GM03348 (cell line): ENCODE measurements at regions not wholly inside any gene's neighbourhood (a gene's known extent, or its start where the extent isn't known, plus 50 kb on each side); places are given as distances from the start of the nearest gene placed in this dataset.
"Not testable (repeated sequence)": the region's sequence is repeated elsewhere in the genome, so short reads cannot be mapped to it uniquely, and the experiment has no call there.

Experiments
- DNase-seq: peaks from one replicate; pipeline ENCODE4 v3.0.0; 2012; ENCODE audit warnings: low spot score

DNA sequence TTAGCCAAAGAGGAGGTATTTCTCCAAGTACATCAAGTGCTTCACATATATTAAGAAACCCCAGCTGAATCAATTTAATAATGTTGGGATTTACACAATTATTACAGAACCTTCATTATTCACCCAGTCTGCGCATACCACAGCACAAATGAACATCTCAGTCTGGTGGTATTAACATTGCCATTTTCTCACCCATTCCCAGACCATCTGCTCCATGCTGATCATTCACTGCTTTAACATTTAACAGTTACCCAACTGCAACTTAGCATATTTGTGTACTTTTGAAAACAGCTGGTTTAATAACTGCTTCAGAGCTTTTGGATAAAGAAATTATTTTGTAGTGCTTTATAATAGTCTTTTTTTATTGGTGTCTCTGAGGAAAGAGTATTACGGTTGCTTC lies 1072.1 kb downstream of the NXPH1 start:
- DNase-seq, result no peak

DNA sequence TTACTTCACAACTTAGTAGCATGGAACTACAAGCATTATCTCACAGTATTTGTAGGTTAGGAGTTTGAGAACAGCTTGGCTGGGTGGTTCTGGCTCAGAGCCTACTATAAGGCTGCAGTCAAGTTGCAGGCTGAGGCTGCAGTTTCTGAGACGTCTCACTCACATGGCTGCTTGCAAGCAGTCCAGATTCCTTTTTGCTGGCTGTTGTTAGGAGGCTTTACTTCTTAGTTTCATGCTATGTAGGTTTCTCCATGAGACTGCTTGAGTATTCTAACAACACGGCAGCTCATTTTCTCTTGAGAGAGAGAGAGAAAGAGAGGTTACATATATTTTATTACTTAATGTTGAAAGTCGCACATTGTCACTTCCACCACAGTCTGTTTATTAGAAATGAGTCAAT lies 1073.9 kb downstream of the NXPH1 start:
- DNase-seq, result no peak

DNA sequence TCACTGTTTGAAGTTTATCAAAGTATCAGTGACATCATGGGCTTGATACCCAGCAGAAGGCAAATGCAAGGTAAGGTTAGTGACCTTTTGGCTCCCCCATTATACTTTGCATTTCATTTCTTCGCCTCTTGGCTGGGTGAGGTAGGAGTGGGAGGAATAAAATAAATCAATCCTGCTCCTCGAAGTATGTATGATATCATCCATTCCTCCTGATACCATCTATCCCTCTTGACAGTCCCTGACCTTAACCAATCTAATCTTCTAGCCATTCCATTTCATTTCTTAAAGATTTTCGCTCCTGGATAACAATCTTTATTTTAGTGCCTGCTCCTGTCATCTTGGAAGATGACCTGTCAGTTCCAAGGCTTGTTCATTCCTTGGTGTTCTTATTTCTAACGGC lies 1083.3 kb downstream of the NXPH1 start:
- no peak for DNase-seq

DNA sequence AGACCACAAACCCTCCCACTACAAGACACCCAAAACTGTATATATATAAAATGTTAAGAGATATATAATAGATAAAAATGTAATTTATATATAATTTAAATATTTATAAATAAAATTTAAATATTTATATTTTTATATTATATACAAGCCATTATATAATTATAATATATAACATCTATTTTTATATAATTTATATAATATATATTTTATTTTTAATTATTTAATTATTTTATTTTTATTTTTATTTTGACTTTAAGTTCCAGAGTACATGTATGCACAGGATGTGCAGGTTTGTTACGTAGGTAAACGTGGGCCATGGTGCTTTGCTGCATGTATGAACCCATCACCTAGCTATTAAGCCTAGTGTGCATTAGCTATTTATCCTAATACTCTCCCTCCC lies 1090.2 kb downstream of the NXPH1 start:
- DNase-seq, result no peak

DNA sequence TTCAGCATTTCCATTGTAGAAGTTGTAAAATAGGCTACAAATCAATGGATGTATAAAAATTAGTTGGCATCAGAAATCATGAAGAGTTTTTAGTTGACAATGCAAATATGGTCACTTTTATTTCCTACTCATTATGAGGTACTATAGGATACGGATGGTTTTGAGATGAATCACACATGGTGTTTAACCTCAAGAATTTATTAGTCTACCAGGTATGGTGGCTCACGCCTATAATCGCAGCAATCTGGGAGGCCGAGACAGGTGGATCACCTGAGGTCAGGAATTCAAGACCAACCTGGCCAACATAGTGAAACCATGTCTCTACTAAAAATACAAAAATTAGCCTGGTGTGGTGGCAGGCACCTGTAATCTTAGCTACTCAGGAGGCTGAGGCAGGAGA lies 1119.0 kb downstream of the NXPH1 start:
- not testable (repeated sequence) for DNase-seq

DNA sequence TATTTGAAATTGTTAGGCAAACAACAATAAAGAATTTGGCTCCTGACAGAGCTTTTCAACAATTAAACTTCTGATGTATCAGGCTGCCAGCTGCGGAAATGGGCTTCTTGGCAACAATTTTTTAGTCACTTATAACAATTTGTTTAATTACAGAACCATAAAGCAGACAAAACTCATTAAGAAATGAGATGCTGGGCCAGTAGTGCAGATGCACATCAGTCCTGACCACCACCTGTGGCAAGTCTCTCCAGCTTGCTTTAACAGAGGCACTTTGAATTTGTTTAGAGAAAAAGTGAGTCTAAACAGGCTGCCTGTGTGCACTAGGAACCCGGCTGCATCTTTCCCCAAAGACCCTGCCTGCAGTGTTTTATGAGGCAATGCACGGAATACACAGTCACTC lies 1124.4 kb downstream of the NXPH1 start:
- DNase-seq, result no peak

DNA sequence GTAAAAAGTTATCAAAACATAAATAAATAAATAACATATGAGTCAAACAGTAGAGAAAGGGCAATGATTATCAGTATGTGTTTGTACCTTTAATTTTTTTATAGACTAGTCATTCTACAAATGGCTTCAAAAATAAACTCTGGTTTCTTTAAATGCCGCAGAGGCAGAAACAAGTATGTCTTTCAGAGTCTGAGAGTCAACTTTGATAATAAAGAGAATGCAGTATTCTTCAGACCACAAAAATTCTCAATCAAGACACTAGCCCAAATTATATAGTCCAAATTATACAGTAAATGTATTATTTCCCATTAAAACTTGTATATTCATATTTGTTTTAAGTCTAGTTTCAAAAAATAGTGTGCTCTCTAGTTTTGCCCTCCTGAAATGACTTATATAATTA lies 1142.3 kb downstream of the NXPH1 start:
- no peak for DNase-seq

DNA sequence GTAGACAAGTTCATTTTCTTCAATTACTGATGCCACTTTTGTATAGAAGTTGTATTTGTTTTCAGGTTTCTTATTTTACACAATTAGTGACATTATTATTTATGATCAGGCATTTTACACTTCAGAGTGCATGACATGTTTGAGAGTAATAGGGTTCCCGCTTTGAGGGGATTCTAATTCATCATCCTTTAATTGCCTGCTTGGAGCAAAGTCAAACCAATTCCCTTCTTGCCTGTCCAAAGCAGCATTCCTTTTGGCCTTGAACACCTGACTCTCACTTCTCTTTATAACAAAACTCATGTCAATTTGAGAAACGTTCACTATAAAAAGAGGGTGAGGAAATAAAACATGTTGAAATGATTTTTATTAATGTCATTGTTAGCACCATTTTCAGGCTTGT lies 1149.4 kb downstream of the NXPH1 start:
- DNase-seq, result no peak

DNA sequence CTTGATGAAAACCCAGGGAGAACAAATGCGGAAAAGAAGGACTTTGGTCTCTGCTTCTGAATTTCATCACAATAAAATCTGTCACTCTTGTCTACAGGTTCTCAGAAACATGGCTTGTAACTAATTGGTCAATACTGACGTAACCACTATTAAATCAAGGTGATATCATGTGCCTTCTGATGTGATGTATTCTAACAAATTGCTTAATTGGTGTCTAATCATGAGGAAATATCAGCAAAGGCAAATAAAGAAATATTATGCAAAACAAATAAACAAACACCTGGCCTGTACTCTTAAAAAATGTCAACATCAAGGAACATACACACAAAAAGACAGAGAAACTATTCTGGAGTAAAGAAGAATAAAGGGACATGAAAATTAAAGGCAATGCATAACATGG lies 1165.0 kb downstream of the NXPH1 start:
- no peak for DNase-seq

DNA sequence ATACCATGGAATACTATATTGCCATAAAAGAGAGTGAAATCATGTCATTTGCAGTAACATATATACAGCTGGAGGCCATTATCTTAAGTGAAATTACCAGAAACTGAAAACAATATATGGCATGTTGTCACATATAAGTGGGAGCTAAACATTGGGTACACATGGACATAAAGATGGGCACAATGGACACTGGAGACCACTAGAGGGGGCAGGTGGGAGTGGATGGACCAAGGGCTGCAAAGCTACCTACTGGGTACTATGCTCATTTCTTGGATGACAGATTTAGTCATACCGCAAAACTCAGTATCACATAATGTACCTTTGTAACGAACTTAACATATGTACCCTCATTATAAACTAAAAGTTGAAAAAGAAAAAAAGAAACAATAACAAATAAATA lies 1167.6 kb downstream of the NXPH1 start:
- DNase-seq, result no peak

DNA sequence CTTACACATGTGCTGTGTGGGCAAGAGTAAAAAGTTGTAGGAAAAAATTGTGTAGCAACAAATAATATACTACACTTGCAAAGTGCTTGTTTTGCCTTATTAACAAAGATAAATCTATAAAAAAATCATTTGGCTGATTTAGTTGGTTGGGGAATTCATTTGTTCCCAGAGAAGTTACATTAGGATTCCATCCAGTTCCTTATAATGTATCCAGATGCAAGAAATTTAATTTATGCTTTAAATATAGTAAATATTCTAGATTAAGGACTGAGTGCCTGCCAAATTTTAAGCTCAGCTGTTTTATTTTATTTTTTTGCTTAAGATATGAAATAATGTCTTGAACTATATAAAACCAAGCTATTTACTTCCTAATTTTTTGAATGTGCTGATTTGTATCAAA lies 1169.9 kb downstream of the NXPH1 start:
- DNase-seq, result no peak

DNA sequence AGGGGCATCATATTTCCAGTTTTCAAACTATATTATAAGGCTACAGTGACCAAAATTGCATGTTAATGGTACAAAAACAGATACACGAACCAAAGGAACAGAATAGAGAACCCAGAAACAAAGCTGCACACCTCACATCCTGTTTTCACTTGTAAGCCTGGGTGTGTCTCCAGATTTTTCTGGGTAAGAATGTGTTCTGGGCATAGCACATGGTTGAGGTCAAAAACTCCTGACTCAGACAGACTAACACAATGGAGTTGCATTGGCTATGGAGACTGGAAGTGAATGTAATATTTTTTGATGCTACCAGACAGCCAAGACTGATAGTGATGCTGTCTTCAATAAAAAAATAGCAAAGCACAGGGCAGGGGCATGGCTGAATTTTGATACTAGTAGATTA lies 1175.2 kb downstream of the NXPH1 start:
- DNase-seq, result no peak

DNA sequence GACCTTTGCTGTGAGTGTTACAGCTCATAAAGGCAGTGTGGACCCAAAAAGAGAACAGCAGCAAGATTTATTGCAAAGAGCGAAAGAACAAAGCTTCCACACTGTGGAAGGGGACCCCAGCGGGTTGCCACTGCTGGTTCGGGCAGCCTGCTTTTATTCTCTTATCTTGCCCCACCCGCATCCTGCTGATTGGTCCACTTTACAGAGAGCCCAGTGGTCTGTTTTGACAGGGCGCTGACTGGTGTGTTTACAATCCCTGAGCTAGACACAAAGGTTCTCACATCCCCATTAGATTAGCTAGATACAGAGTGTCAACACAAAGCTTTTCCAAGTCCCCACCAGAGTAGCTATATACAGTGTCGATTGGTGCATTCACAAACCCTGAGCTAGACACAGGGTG lies 1187.5 kb downstream of the NXPH1 start:
- not testable (repeated sequence) for DNase-seq

DNA sequence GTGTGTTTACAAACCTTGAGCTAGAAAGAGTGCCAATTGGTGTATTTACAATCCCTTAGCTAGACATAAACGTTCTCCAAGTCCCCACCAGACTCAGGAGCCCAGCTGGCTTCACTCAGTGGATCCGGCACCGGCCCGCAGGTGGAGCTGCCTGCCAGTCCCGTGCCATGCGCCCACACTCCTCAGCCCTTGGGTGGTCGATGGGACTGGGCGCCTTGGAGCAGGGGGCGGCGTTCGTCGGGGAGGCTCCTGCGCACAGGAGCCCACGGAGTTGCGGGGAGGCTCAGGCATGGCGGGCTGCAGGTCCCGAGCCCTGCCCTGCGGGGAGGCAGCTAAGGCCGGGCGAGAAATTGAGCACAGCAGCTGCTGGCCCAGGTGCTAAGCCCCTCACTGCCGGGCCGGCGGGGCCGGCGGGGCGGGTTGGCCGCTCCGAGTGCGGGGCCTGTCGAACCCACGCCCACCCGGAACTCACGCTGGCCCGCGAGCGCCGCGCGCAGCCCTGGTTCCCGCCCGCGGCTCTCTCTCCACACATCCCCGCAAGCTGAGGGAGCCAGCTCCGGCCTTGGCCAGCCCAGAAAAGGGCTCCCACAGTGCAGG lies 1188.0 kb downstream of the NXPH1 start:
- DNase-seq, result not testable (repeated sequence)

DNA sequence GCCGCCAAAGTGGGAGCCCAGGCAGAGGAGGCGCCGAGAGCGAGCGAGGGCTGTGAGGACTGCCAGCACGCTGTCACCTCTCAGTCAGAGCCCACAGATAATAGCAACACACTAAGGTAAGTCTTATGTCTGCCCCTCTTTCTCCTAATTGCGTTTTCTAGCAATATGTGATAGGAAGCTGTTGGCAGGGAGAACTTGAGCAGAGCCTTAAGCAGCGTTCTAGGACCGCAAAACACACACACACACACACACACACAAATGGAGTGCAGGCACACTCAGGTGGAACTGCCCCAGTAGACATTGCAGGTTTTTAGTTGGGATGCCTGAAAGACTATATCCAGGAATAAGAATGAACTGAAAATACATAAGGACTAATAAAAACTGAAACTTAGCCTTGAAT lies 1188.5 kb downstream of the NXPH1 start:
- no peak for DNase-seq

DNA sequence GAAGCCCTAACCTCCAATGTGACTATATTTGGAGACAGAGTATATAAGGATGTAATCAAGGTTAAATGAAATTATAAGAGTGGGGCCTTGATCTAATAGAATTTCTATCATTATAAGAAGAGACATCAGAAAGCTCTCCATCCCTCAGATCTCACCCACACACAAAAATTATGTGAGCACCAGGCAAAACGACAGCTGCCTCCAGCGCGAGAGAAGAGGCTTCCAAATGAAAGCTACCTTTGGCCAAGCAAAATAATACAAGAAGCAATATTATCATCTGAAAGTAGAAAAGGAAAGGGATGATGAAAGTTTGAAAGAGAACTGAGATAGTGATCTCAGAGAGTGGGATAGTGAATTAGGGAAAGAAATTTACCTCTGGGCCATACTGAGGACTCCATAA lies 1192.5 kb downstream of the NXPH1 start:
- no peak for DNase-seq

DNA sequence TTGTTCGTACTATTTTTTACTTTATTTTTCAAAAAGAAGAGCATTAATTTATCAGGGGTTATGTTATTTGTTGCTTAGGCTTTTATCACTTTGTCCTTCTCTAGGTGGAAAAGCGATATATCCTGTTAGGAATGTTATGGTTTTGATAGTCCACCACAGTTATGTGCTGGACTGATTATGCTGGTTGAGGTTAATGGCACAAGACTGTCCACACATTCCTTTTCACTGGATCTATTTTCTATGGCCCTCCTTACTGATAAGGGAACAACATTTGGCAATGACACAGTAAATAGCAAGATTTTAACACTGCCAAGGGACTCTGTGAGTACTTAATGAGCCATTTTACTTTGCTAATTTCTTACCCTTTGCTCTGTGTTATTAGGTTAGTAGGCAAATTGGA lies 1212.3 kb downstream of the NXPH1 start:
- DNase-seq, result no peak

DNA sequence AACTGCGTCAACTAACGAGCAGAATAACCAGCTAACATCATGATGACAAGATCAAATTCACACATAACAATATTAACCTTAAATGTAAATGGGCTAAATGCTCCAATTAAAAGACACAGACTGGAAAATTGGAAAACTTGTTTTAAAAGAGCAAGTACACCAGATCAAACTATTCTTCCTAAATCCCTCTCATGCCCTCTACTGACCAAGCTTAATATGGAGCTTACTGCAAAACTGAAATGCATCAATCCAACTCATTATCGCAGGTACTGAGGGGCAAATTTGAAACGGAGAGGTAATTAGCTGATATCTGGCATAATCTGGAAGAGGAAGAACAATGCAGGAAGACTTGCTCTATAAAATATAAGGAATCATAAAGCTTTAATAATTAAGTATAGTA lies 1223.8 kb downstream of the NXPH1 start:
- no peak for DNase-seq

DNA sequence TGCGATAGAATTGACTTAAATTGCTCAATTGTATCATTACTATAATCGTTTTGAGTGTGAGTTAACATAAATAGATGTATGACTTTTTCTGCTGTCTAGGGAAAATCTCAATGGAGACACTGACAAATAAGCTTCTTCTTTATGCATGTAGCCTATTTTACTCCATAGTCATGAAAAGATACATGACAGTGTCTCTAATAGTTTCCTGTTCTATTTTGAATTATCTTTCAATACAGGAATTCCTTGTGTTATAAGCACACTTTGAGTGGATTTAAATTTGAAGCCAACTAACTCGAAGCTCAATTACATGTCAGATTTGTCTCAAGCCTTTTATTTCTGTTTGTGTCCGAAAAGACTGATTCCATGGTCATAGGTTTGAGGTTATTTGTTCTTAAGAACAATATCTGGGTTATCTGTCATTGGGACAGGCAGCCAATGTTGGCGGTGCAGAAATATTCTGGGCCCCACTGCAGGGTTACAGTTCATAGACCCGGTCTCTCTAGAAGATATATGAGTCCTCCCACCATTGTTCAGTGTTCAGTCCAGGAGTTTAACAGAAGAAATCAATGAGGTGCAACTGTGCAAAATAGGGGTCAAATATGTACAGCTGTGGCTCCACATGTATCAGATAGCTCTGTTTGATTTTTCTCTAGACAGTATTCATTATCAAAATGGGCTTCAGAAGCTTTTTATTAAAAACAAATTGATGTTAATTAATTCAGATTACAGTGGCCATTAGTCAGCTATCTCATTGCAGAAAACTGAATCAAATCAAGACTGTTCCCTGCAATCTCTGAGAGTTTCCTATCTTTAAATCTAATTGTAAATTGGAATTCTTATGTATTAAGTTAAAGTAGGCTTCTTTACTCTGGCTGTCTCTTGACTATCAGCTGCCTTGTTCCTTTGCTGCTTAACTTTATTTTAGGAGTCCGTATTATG lies 1238.8 kb downstream of the NXPH1 start:
- DNase-seq, result no peak

DNA sequence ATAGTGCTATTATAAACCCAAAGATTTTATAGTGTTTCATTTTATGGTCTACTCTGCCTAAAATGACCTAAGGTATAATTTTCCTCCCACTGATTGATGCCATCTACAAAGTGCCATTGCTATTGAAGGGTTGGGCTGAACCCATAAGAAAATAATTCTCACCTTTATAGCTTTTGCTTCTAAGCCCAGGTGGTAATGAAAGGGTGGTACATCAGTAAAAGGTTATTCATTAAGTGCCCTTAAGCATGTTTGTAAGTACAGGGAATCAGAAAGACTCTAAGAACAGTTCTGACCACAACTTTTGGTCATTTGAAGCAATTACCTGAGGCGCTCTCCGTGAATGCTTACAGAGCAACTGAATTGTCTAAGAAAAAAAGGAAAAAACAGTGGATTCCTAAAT lies 1247.3 kb downstream of the NXPH1 start:
- DNase-seq, result no peak

DNA sequence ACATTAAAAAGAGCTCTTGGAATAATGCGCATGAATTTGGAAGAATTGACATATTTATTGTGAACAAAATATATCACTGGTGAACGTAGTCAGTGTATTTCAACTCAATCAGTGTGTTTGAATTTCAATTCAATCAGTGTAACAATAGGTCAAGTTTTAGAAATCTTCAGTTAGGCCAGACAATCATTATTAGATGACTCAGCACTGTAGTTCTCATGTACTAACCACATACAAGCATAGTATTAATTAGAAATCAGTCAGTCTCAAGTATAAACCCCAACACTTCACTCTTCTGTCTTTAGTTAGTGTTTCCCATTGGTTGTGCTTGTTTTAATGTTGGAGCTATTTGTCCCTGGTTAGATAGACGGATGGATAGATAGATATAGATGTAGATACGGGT lies 1247.9 kb downstream of the NXPH1 start:
- DNase-seq, result no peak

DNA sequence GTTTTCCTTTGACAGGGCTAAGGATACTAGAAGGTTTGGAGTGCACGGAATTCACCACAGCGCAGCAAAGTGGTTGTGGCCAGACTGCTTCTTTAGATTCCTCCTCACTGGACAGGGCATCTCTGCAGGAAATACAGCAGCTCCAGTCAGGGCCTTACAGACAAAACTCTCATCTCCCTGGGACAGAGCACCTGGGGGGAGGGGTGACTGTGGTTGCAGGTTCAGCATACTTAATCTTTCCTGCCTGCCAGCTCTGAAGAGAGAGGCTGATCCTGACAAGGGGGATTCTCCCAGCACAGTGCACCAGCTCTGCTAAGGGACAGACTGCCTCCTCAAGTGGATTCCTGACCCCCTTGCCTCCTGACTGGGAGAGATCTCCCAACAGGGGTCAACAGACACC lies 1257.9 kb downstream of the NXPH1 start:
- no peak for DNase-seq

DNA sequence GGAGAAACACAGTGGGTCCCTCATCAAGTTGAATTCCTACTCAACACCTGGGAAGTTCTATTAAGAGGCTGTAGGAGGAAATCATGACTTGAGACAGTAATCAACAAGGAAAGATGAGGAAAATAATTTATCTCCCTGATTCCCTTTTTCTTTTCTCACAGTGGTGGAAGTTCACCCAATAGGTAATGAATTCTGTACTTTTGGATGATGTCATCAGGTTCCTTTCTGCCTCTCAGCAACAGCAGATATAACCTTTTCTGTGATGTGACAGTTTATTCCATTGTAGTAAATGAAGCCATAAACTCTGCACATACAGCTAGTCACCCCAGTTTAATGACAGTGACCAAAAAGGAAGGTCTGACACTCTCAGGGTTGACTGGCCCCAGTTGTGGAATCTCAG lies 1265.0 kb downstream of the NXPH1 start:
- no peak for DNase-seq

DNA sequence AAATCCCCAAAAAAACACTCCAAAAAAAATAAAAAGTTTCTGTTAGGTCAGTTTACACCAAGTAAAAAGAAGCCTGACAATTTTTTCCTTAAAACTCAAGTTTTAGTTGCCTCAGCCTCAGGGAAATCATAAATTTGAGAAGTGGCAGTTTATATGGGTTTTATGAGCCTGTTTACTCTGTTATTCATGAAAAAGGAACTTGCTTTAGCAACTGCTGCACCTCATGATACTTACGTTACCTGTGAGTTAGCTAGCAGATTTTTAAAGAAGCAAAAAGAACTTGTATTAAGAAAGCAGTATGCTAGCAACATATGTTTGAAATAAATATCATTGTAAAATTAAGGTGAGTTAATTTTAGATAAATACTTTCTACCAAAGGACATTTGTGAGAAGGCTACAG lies 1264.5 kb upstream of the PHF14 start:
- no peak for DNase-seq
